ENCODE measurements at regions not wholly inside any gene's neighbourhood (a gene's known extent, or its start where the extent isn't known, plus 50 kb on each side); places are given as distances from the start of the nearest gene placed in this dataset.
"Not testable (repeated sequence)": the region's sequence is repeated elsewhere in the genome, so short reads cannot be mapped to it uniquely, and the experiment has no call there.

DNA sequence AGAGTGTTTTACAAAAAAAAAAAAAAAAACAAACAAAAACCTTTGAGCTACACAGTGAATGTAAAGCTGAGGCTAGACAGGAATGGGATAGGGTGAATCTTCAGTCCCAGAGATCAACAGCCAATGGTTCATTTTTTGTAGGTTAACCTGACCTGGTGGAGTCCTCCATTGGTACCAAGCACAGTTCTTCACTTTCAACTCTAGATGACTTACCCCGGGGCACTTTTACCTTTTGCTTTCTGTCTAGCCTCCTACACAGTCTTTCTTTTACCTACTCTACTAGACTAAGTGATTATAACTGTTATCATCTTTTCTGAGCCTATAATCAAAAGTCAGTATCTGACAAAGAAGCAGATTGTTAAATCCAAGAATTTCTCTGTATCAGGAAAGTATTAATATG, 50.9 kb downstream of the ANXA2R start:
- Mint-ChIP-seq H3K4me1 (peaks cover 19% of the 10 kb centered on the region), H3K4me3 (no peak overlapping the region), H3K36me3 (ENCODE audit: low read depth) (peaks cover 3% of the 10 kb centered on the region), H3K27me3 (ENCODE audit: low read depth) (peaks cover 78% of the 10 kb centered on the region), H3K9me3 (peaks cover 3% of the 10 kb centered on the region), H3K27ac (ENCODE audit: unreplicated experiment) (no peak overlapping the region)
- no peak for TF ChIP-seq CTCF (conservative IDR thresholded peaks at IDR 0.05)
- no peak for DNase-seq (ENCODE audit: low read depth, low spot score)

- Mint-ChIP-seq H3K4me3 (no peak overlapping the region), H3K9me3 (peaks cover 3% of the 10 kb centered on the region), H3K27ac (ENCODE audit: unreplicated experiment) (no peak overlapping the region), H3K27me3 (ENCODE audit: low read depth) (peaks cover 71% of the 10 kb centered on the region), H3K36me3 (ENCODE audit: low read depth) (peaks cover 3% of the 10 kb centered on the region), H3K4me1 (peaks cover 14% of the 10 kb centered on the region)
- TF ChIP-seq CTCF (conservative IDR thresholded peaks at IDR 0.05), result no peak
- DNase-seq (ENCODE audit: low read depth, low spot score), result no peak
Observed at GRCh38 chr5:42988568-42988967, 51.6 kb downstream of the ANXA2R start.

DNA sequence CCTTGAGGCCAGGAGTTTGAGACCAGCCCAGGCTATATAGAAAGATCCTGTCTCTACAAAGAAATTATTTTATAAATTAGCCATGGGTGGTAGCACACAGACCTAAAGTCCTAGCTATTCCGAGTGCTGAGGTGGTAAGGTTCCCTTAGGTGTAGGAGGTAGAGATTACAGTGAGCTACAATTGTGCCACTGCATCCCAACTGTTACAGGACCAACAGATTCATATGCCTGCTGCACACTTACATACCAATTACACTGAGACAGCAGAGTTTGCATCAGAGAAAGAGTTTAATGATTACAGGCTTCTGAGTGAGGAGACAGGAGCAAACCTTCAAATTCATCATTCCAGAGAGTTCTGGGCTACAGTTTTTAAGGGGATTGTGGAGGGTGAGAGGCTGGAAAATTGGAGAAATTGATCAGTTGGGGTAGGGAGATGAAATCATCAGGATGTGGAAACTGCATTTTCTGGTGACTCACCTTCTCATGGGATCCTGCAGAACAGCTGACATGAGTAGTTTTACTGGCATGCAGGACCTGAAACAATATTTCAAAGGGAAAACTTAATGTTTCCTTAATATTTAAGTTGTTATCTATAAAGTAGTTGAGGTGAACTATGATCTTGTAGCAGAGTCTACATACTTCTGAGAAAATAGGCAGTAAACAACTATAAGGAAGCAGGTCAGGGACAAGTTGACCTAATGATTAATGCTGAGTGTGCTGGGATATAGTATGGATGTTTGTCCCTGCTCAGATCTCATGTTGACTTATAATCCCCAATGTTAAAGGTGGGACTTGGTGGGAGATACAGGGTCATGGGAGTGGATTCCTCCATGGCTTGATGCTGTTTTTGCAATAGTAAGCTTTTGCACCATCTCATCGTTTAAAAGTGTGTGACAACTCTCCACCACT, 54.7 kb downstream of the ANXA2R start:
- Mint-ChIP-seq H3K4me1 (no peaks in the 10 kb centered on the region), H3K36me3 (ENCODE audit: low read depth) (peaks cover 3% of the 10 kb centered on the region), H3K9me3 (peaks cover 3% of the 10 kb centered on the region), H3K27me3 (ENCODE audit: low read depth) (peaks cover 43% of the 10 kb centered on the region), H3K4me3 (no peak overlapping the region), H3K27ac (ENCODE audit: unreplicated experiment) (no peak overlapping the region)
- no peak for DNase-seq (ENCODE audit: low read depth, low spot score)
- no peak for TF ChIP-seq CTCF (conservative IDR thresholded peaks at IDR 0.05)

- DNase-seq (ENCODE audit: low read depth, low spot score), result no peak
- Mint-ChIP-seq H3K4me1 (no peaks in the 10 kb centered on the region), H3K9me3 (no peaks in the 10 kb centered on the region), H3K27ac (ENCODE audit: unreplicated experiment) (no peak overlapping the region), H3K4me3 (no peak overlapping the region), H3K27me3 (ENCODE audit: low read depth) (peaks cover 34% of the 10 kb centered on the region), H3K36me3 (ENCODE audit: low read depth) (peaks cover 1% of the 10 kb centered on the region)
- TF ChIP-seq CTCF (conservative IDR thresholded peaks at IDR 0.05), result no peak
Observed at GRCh38 chr5:42984307-42984706, 55.8 kb downstream of the ANXA2R start.

DNA sequence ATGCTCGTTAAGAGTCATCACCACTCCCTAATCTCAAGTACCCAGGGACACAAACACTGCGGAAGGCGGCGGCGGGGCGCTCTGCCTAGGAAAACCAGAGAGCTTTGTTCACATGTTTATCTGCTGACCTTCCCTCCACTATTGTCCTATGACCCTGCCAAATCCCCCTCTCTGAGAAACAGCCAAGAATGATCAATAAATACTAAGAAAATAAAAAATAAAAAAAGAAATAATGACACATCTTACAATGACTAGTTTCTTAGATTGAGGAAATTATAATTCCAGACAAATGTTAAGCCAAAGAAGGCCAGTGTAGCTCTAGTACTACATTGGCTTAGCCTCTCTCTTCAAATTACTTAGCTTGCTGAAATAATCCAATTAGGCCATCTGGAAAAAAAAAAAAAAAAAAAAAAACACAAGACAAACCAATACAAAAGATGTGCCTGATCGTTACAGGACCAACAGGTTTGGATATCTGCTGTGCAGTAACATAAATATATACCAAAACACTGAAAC, 58.0 kb downstream of the ANXA2R start:
- Mint-ChIP-seq H3K27me3 (ENCODE audit: low read depth) (peaks cover 18% of the 10 kb centered on the region), H3K4me1 (no peaks in the 10 kb centered on the region), H3K4me3 (no peak overlapping the region), H3K27ac (ENCODE audit: unreplicated experiment) (no peak overlapping the region), H3K36me3 (ENCODE audit: low read depth) (peaks cover 3% of the 10 kb centered on the region), H3K9me3 (peaks cover 4% of the 10 kb centered on the region)
- no peak for DNase-seq (ENCODE audit: low read depth, low spot score)
- TF ChIP-seq CTCF (conservative IDR thresholded peaks at IDR 0.05), result no peak

GRCh38 chr5:42981417-42982106, 58.6 kb downstream of the ANXA2R start:
- H3K27me3 Mint-ChIP-seq (ENCODE audit: low read depth), result peaks cover 12% of the 10 kb centered on the region
- H3K9me3 Mint-ChIP-seq; H3K4me1 Mint-ChIP-seq; H3K27ac Mint-ChIP-seq (ENCODE audit: unreplicated experiment); H3K4me3 Mint-ChIP-seq; H3K36me3 Mint-ChIP-seq (ENCODE audit: low read depth); DNase-seq (ENCODE audit: low read depth, low spot score): not testable (repeated sequence)

- not testable (repeated sequence) for H3K36me3 Mint-ChIP-seq (ENCODE audit: low read depth); H3K9me3 Mint-ChIP-seq; H3K27ac Mint-ChIP-seq (ENCODE audit: unreplicated experiment); H3K27me3 Mint-ChIP-seq (ENCODE audit: low read depth); DNase-seq (ENCODE audit: low read depth, low spot score); H3K4me3 Mint-ChIP-seq; H3K4me1 Mint-ChIP-seq
Observed at GRCh38 chr5:42981015-42981414, 59.1 kb downstream of the ANXA2R start.

DNA sequence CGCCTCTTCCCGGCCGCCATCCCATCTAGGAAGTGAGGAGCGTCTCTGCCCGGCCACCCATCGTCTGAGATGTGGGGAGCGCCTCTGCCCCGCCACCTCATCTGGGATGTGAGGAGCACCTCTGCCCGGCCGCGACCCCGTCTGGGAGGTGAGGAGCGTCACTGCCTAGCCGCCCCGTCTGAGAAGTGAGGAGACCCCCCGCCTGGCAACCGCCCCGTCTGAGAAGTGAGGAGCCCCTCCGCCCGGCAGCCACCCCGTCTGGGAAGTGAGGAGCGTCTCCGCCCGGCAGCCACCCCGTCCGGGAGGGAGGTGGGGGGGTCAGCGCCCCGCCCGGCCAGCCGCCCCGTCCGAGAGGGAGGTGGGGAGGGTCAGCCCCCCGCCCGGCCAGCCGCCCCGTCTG, 59.7 kb downstream of the ANXA2R start:
- not testable (repeated sequence) for H3K27ac Mint-ChIP-seq (ENCODE audit: unreplicated experiment); H3K4me1 Mint-ChIP-seq; DNase-seq (ENCODE audit: low read depth, low spot score); H3K4me3 Mint-ChIP-seq; H3K36me3 Mint-ChIP-seq (ENCODE audit: low read depth); H3K27me3 Mint-ChIP-seq (ENCODE audit: low read depth); H3K9me3 Mint-ChIP-seq

Measured in neural crest cell (in vitro differentiated cells).